Kidney capillary endothelial cell (primary cell): ENCODE measurements at regions not wholly inside any gene's neighbourhood (a gene's known extent, or its start where the extent isn't known, plus 50 kb on each side); places are given as distances from the start of the nearest gene placed in this dataset.

Experiments
- DNase-seq: peaks from one replicate; pipeline ENCODE4 v3.0.0-alpha.2; 2018; ENCODE audit warnings: low spot score

DNA sequence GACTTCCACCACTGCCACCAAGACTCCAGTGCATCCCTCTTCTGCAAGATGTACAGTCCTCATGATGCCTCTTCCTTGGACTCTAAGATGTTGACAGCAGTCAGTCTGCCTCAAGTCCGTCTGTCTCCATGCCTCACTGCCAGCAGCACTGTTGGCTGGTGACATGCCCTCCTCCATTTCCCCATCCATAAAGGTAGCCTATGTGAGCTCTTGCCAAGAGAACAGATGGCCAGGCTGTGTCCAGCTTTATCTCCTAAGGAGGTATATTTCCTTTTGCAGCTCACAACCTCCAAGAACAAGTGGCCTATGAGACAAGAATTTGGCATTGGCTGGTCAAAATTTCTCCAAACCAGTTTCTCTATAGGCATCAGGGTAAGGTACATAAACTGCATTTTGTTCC lies 149.3 kb upstream of the HNRNPA3 start:
- no peak for DNase-seq

DNA sequence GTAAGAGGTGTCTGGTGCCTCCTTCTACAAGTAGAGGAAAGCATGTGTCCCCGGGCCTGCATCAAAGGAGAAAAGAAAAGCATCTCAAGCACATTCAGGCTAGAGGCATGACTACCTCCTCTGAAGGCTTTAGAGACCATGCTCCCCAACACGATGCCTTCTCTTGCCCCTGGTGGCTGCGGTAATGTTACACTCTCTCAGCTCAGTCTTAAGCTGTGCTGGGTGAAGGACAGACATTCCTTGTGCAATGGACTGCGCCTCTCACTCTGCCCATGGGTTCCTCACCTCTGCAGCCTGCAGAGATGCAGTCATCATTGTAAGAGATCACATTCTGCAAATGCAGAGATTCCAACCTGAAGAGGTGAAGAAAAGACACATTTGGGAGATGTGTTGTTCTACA lies 148.2 kb upstream of the HNRNPA3 start:
- DNase-seq: no peak

DNA sequence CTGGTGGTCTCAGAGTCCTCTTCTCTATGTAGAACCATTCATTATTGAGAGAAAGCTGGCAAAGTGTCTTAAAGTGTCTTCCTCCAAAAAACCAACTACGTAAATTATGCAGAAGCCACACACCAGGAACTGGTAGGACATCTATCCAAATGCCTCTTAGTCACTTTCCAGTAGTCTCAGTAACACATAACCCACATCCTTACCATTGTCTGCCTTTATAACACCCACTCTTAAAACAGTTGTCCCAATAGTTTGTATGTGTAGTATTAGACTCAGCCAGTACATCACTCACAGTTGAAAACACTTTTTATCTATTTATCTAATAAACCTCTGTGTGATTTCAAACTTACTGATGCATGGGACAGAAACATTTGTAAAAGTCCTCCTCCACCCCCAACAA lies 143.6 kb upstream of the HNRNPA3 start:
- DNase-seq: no peak

DNA sequence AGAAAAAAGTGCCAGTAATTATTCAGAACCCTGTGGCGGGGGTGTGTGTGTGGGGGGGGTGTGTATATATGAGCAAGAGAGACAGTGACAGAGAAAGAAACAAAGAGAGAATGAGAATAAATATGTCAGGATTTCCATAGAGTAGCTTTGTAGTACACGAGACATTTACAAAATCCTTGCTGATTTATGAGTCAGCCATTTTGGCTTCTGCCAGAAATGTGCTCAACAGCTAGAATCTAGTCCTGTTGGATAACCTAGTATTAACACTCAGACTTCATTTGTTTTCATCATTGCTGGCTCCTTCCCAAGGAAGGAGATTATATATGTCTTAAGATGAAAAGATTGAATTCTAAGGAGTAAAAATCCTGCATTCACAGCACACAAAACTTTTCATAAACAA lies 140.5 kb upstream of the HNRNPA3 start:
- DNase-seq: no peak

DNA sequence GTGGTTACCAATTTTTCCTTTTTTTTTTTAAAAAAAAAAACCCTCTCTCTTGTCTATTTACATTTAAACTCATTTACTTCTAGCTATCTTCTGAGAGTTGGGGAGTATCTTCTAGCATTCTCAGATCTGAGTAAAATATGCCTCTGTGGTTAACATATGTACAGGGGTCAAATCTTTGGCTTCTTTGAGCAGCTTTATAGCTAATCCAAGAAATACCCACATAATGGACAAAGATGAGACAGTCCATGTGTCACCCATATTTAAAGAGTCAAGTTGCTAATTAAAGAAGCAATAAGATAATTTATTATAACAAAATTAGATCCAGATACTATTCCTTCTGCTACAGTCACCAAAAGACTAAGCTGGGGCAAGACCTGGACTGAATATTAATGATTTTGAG lies 139.0 kb upstream of the HNRNPA3 start:
- no peak for DNase-seq

DNA sequence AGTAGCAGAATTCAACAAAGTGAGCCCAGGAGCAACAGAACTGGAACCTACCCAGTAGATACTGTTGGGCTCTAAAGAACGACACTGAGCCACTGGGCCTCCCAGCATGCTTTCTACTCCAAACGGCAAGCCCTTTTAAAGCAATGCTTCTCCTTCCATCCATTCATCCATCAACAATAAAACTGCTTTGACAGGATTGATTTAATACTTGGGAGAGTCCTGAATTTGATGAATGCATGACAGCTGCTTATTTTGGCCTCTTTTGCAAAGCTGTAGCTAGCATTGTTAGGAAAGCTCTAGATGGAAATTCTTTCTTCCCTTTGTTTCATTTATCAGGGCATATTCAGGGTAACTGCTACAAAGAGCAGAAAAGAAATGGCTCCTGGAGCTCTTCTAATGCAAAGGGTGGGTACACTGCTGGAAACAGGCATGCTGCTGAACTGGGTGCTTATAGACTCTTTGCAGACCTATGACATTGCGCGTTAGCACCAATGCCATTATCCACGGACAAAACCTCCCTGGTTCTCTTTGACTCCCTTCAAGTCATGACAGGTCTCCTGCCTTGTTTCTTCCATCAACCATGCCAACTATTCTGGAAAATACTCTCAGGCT lies 138.4 kb upstream of the HNRNPA3 start:
- no peak for DNase-seq

DNA sequence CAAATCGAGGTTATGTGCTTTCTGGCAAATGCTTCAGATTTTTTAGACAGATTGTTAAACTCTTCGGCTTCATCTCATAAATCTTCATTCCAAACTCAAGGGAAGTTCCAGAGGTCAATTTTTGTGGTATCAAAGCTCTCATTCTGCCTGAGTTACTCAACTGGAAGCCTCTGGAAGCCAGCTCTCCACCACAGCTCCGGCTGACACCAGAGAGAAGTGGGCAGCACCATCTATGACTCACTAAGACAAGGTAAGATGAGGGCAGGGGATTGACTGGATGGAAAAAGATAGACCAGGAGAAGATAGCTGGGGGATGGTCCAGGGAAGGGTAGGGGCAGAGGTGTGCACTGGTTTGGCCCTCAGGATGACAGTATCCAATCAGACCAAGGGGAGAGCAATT lies 137.3 kb upstream of the HNRNPA3 start:
- no peak for DNase-seq

DNA sequence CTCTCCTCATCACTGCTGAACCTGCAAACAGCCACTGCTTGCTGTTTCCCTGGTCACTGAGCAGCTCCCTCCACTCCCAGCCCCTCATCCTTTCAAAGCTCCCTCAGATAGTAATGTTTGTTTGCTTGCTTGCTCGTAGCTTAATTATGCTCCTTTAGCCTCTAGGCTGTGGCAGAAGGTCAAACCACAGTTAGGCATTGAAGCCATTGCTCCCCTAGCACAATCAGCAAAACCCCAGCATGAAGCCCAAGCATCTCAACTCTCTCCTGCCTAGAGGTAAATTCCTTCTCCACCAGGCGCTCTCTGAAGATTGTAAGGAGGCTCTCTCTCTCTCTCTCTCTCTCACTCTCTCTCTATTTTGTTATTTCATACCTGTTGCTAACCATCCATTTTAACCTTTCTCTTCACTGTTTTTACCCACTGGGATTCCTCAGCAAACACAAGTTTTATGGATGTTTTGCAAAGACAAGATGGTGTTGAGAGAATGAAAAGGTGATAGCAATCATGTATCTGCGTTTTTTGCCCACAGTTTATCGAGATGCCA lies 135.9 kb upstream of the HNRNPA3 start:
- DNase-seq: no peak

DNA sequence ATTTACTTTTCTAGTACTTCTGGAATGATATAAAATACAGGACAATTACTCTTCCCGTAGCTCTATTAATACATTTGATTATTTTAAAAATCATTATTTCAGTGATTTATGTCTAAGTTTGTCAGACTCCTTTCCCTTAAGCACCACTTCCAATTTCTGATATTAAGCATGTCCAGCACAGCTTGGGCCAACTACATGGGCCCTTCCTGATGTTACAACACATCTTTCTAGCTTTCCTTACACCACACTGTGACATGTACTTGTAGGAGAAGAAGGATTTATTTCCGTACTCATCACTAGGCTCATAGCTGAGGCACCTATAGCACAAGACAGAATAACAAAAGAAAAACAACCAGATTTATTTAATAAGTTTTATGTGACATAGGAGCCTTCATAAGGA lies 134.8 kb upstream of the HNRNPA3 start:
- DNase-seq: no peak

DNA sequence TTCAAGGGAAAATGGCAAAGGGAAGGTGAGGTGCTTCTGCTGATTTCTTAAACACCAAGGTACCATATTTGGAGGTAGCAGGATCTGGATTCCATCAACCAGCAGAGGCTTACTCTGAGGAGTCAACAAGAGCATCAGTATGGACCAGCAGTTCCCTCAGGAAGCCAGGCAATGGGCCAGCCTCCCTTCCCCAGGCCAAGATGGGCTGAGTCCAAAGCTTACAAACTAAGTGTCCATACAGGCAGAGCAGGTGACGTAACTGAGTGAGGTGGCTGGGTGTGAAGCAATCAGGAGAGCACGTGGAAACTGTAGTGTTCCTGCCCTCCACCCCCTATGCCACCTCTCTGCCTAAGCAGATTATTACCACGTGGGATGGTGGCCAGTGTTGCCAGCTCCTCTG lies 134.2 kb upstream of the HNRNPA3 start:
- no peak for DNase-seq

DNA sequence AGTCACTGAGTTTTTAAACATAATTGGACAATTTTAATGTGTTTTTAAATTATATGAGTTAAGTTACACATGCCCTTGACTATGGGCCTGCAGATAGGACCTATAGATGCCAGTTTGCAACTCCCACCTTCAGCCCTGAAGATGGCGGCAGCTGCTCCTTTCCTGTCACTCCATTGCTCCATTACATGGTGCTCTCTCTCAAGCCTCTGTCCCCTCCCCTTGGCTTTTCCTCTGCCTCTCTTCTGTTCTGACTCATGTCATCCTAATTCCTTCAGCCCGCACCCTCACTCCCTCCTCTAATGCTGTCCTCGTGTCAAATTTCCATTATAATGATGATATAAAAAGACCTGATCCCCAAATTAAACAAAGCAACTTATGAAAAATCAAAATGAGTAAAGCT lies 133.7 kb upstream of the HNRNPA3 start:
- no peak for DNase-seq

DNA sequence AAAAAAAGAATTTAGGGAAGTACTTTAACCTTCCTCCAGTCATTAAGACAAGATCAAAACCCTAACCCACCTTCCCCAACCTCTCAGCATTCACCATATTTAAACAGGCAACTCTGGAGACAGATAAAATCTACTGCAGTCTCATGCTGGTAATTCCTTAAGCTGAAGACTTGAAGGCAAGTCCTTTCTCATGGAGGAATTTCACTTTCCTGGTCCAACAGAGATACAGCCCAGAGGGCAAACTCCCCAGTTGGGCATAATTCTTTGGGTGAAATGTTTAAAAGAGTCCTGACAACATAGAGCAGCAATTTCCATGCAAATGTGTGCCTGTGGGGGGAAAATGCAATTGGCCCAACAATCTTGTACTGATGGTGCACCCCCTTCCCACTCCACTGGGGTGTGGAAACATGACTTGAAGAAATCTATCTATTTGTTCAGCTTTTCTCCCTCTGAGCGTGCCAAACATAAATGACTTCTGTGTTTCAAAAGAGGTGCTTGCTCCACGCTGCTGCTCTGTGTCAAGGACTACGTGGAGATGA lies 131.8 kb upstream of the HNRNPA3 start:
- no peak for DNase-seq

DNA sequence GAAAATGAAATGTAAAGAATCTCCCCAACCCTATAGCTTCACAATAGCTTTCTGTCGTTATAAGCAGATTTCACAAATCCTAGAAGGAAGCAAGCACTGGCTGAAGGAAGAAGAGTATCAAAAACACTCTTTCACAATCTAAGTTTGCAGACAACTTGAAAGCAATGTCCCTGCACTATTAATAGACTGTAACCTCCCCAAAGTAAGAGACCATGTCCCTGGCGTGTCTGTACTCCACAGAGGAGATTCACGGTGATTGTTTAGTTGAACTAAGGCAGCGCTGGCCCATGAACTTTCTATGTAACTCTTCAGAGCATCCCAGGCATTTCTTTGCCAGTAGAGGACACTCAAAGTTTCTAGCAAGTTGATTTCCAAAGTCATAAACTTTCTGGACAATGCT lies 128.0 kb upstream of the HNRNPA3 start:
- DNase-seq: no peak

DNA sequence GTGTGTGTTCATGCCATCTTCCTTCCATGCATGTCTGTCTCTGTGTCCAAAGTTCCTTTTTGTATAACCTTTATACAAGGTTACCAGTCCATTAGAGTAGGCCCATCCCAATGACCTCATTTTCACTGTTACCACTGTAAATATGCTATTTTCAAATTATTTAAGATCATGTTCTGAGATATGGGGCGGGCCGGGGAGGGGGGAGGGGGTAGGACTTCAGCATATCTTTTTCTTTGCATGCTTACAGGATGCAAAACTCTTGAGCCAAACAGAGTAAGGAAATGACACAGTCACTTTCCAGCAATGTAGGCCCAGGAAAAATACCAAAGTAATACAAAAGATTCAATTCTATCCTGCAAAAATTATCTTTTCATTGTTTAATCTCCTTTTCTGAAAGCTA lies 124.1 kb upstream of the HNRNPA3 start:
- DNase-seq: peak; percentile 57

DNA sequence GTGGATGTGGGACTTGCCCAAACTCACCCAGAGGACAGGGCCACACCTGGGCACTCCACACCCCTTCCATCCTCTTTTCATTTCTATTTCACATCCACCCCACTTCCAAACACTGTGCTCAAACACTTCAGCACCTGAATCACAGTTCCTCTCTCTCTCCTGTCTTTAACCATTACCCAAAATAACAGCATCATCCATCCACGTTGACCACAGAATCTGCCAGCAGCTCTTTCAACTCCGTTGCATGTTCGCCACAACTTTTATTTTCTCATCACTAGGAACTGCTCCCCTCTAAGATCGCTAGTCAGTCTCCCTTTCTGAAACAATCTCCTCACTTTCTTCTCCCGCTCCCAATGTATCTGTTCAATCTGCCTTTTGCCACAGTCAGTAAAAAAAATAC lies 121.6 kb upstream of the HNRNPA3 start:
- no peak for DNase-seq

DNA sequence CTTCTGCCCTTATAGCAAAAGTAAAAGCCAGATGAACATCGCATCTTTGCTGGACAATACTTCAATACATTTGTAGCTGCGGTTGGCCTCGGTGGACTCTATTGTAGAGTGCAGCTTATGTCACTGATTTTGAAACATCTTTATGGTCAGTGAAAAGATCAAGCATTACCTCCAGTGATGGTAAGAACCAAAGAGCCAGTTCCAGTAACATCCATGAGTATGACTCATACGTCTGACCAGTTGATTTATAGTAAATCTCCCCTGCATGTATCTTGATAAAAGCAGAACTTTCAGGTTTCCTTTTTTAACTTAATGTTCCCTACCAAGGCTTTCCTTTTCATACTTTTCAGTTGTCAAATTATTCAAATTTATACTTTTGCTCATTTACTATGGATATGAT lies 119.2 kb upstream of the HNRNPA3 start:
- DNase-seq: no peak

DNA sequence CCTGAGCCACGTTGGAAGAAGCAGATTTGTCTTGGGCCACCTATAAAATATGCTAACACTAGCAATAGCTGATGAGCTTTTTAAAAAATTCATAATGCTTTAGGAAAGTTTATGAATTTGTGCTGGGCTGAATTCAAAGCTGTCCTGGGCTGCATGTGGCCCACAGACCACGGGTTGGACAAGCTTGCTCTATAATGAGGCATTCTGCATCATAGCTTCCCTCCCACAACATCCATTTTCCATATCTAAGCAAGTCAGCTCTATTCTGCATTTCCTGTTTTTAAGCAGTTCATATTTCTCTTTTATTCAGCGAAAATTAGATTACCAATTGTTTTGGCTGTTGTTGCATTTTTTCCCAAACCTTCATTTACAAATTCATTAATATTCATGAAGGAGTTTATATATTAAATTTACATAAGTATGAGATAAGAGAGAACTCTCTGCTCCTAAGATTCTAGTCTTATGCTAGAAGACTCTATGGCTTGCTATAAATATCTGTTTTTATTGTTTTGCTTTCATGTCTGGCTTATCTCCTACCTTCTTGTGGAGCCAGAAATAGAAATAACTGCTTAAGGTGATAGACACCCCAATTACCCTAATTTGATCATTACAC lies 114.5 kb upstream of the HNRNPA3 start:
- no peak for DNase-seq

DNA sequence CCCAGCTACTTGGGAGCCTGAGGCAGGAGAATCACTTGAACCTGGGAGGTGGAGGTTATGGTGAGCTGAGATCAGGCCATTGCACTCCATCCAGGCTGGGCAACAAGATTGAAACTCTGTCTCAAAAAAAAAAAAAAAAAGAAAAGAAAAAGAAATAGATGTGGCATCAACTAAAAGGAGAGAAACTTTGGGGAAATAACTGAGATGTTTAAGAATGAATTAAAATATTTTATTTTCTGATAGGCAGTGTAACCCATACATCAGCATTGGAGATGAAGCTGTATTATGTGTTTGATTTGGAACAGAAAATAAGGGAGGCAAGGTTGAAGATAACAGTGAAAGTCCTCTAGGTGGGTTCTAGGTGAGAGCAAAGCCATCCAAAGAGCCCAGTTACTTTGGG lies 110.7 kb upstream of the HNRNPA3 start:
- no peak for DNase-seq

DNA sequence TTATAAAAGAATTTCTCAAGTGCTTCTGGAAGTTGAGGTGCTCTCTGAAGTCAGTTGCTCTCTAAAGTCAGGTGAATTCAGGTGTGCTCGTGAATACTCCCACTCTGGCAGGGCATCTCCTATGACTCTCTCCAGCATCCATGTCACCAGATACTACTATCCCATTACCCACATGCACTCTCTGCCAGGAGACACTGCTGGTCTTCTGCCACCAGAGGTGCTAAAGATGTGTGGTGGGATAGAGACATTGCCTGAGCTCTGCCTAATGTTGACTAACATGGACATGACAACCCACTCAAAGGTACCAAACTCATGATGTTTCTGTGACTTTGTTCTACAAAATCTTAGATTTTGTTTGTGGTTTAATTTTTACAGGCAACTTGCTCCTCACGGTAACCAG lies 106.4 kb upstream of the HNRNPA3 start:
- DNase-seq: no peak

DNA sequence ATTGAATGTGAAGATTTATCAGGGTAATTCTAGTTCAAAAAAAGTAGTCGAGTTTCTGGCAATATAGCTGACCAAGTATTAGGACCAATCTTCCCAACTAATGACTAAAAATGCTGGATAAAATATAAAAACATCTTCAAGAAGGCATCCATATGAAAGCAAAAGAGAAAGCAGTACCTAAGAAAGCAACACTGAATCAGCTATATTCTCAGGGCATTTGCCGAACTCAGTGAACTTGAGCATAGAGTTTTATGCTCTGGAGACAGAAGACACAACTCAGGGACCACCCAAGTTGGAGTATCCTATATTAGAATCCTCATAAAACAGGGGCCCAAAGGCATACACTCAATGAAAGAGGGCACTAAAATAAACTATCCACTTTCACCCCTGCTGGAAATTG lies 103.7 kb upstream of the HNRNPA3 start:
- no peak for DNase-seq

DNA sequence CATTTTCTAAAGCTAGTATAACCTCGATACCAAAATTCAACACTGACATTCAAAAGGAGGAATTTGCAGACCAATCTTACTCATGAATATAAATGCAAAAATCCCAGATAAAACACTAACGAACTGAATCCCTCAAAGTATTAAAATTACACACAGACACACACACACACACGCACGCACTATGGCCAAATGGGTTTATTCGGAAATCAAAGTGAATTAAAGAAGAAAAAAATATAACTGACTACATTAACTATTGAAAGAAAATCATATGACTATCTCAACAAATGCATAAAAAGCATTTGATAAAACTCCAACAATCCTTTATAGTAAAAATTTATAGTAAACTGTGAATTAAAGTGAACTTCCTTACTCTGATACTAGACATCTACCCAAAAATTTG lies 97.9 kb upstream of the HNRNPA3 start:
- DNase-seq: no peak

DNA sequence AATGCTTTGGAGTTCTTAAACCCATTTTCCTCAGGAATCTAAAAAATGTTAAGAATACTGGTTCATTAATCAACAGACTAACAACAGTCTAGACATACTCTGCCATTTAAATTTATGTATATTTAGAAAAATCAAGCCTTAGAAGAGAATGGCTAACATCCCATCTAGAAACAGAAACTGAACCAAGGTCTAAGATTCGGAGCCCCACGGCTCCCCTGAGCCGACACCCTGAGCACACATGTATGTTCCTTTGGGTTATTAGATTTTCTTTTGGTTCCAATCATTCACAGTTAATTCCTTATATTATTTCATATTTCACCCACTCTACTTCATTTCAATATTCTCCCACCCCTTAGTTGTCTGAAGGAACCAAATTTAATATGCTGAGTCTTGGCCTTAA lies 94.8 kb upstream of the HNRNPA3 start:
- DNase-seq: peak; percentile 26

DNA sequence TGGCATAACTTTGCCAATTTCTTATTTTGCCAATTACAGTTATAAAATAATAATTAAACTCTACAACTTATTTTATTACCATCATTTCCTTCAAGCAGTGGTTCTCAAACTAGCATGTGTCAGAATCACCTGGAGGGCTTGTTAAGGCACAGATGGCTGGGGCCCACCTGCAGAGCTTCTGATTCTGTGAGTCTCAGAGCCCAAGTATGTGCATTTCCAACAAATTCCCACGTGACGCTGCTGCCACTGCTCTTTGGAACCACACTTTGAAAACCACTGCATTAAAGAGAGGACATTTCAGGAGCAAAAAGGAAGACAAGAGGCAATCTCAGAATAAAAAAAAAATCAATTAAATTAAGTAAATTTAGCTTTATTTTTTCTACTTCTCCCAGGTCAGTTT lies 94.0 kb upstream of the HNRNPA3 start:
- DNase-seq: no peak

DNA sequence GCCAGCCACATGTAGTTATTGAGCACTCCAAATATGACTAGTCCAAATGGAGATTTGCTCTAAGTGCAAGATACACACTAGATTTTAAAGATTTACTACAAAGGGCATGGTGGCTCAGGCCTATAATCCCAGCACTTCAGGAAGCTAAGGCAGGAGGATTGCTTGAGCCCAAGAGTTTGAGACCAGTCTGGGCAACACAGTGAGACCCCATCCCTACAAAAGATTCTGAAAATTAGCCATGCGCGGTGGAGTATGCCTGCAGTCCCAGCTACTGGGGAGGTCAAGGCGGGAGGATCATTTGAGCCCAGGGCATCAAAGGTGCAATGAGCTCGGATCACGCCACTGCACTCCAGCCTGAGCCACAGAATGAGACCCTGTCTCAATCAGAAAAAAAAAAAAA lies 93.5 kb upstream of the HNRNPA3 start:
- no peak for DNase-seq
